ENCODE measurements at regions not wholly inside any gene's neighbourhood (a gene's known extent, or its start where the extent isn't known, plus 50 kb on each side); places are given as distances from the start of the nearest gene placed in this dataset.

DNA sequence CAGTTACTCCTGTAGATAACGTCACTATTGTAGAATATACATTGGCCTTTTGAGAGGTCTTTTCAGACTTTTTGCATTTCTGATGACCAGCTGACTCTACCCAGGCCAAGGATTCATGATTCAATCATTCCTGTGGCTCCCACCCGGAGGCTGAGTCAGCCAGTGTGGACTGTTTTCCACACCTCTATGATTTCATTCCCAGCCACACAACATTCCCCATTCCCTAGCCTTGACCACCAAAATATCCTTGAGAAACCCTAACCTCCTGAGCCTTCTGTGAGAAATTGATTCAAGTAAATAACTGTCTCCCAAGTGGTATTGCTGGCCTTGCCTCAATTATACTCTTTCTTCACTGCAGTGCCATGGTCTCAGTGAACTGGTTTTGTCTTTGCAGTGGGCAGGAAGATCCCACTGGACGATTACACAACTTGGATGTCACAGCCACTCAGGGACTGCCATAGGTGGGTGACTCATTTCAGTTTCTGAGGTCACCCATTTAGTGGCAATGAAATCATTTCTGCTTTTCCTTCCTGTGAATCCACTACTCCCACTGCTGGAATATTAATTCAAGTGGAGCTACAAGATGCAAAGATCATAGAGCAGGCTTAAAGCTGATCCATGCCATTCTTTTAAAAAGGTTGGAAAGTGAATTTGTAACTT, 518.6 kb upstream of the ZP4 start:
- H3K36me3 ChIP-seq (ENCODE audit: insufficient read depth, low read length), result no peaks in the 10 kb centered on the region
- H4K20me1 ChIP-seq (ENCODE audit: insufficient read depth), result no peaks in the 10 kb centered on the region
- H3K9me2 ChIP-seq (ENCODE audit: insufficient read depth, low read length), result no peaks in the 10 kb centered on the region
- no peaks in the 10 kb centered on the region for H3F3A ChIP-seq (ENCODE audit: insufficient read depth, low read length, poor library complexity, severe bottlenecking)
- no peak overlapping the region for H3K4me3 ChIP-seq (ENCODE audit: low read length)
- no peaks in the 10 kb centered on the region for H3K79me2 ChIP-seq (replicated peaks; ENCODE audit: insufficient read depth, low read length)
- TF ChIP-seq POLR2AphosphoS5 (IDR thresholded peaks at IDR 0.05) (no peak), SMC3 (conservative IDR thresholded peaks at IDR 0.05; ENCODE audit: poor library complexity) (no peak), TAF1 (IDR thresholded peaks at IDR 0.05; ENCODE audit: low read depth) (no peak), EP300 (conservative IDR thresholded peaks at IDR 0.05; ENCODE audit: poor library complexity, severe bottlenecking) (no peak), EZH2 (IDR thresholded peaks at IDR 0.05; ENCODE audit: borderline replicate concordance, insufficient read depth, low read length, poor library complexity, severe bottlenecking) (no peak), MXI1 (conservative IDR thresholded peaks at IDR 0.05; ENCODE audit: poor library complexity, severe bottlenecking) (no peak)
- no peak overlapping the region for H2AFZ ChIP-seq (ENCODE audit: low read depth, low read length)
- no peaks in the 10 kb centered on the region for H3K9me3 ChIP-seq (ENCODE audit: low read length)
- no peak overlapping the region for H3K9ac ChIP-seq (ENCODE audit: low read length)
- H3K27ac ChIP-seq (ENCODE audit: low read length), result no peak overlapping the region
- no peak overlapping the region for H3K4me2 ChIP-seq (ENCODE audit: low read length)
- no peaks in the 10 kb centered on the region for H3K27me3 ChIP-seq (ENCODE audit: insufficient read depth, low read depth, low read length)

DNA sequence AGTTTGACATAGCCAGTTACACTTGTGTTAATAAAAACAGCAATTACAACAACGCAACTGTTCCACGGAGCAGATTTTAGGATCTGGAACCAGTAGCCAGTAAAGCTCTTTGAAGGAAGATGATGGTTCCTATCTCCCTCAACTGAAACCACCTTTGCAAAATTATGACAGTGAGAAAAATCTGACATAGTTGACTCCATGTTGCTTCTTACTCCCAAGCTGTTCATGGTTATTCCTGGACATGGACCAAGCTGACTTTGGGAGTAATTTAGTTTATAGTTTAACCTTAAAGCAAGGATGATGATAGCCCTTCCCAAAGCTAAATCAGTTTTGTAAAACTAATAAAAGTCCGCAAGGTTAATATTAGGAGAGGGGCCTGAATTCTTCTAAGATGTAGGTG, 518.0 kb upstream of the ZP4 start:
- no peaks in the 10 kb centered on the region for H3K9me2 ChIP-seq (ENCODE audit: insufficient read depth, low read length)
- H3K9ac ChIP-seq (ENCODE audit: low read length), result no peak overlapping the region
- no peaks in the 10 kb centered on the region for H3K27me3 ChIP-seq (ENCODE audit: insufficient read depth, low read depth, low read length)
- no peak overlapping the region for H3K27ac ChIP-seq (ENCODE audit: low read length)
- no peaks in the 10 kb centered on the region for H3K9me3 ChIP-seq (ENCODE audit: low read length)
- no peaks in the 10 kb centered on the region for H3K36me3 ChIP-seq (ENCODE audit: insufficient read depth, low read length)
- no peaks in the 10 kb centered on the region for H3F3A ChIP-seq (ENCODE audit: insufficient read depth, low read length, poor library complexity, severe bottlenecking)
- TF ChIP-seq RAD21 (conservative IDR thresholded peaks at IDR 0.05), result no peak
- TF ChIP-seq EP300 (conservative IDR thresholded peaks at IDR 0.05; ENCODE audit: poor library complexity, severe bottlenecking), result no peak
- TF ChIP-seq SMC3 (conservative IDR thresholded peaks at IDR 0.05; ENCODE audit: poor library complexity), result no peak
- no peak for TF ChIP-seq EZH2 (IDR thresholded peaks at IDR 0.05; ENCODE audit: borderline replicate concordance, insufficient read depth, low read length, poor library complexity, severe bottlenecking)
- TF ChIP-seq CTCF (IDR thresholded peaks at IDR 0.05; ENCODE audit: poor library complexity, severe bottlenecking), result no peak
- TF ChIP-seq TAF1 (IDR thresholded peaks at IDR 0.05; ENCODE audit: low read depth), result no peak
- TF ChIP-seq, protein P1, sequence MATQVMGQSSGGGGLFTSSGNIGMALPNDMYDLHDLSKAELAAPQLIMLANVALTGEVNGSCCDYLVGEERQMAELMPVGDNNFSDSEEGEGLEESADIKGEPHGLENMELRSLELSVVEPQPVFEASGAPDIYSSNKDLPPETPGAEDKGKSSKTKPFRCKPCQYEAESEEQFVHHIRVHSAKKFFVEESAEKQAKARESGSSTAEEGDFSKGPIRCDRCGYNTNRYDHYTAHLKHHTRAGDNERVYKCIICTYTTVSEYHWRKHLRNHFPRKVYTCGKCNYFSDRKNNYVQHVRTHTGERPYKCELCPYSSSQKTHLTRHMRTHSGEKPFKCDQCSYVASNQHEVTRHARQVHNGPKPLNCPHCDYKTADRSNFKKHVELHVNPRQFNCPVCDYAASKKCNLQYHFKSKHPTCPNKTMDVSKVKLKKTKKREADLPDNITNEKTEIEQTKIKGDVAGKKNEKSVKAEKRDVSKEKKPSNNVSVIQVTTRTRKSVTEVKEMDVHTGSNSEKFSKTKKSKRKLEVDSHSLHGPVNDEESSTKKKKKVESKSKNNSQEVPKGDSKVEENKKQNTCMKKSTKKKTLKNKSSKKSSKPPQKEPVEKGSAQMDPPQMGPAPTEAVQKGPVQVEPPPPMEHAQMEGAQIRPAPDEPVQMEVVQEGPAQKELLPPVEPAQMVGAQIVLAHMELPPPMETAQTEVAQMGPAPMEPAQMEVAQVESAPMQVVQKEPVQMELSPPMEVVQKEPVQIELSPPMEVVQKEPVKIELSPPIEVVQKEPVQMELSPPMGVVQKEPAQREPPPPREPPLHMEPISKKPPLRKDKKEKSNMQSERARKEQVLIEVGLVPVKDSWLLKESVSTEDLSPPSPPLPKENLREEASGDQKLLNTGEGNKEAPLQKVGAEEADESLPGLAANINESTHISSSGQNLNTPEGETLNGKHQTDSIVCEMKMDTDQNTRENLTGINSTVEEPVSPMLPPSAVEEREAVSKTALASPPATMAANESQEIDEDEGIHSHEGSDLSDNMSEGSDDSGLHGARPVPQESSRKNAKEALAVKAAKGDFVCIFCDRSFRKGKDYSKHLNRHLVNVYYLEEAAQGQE (IDR thresholded peaks at IDR 0.05; ENCODE audit: borderline replicate concordance), result no peak
- TF ChIP-seq MXI1 (conservative IDR thresholded peaks at IDR 0.05; ENCODE audit: poor library complexity, severe bottlenecking), result no peak
- no peak for TF ChIP-seq POLR2AphosphoS5 (IDR thresholded peaks at IDR 0.05)
- H4K20me1 ChIP-seq (ENCODE audit: insufficient read depth), result no peaks in the 10 kb centered on the region
- no peak overlapping the region for H3K4me2 ChIP-seq (ENCODE audit: low read length)
- H3K79me2 ChIP-seq (replicated peaks; ENCODE audit: insufficient read depth, low read length), result no peaks in the 10 kb centered on the region
- no peak overlapping the region for H2AFZ ChIP-seq (ENCODE audit: low read depth, low read length)
- H3K4me3 ChIP-seq (ENCODE audit: low read length), result no peak overlapping the region

Data from neural cell (in vitro differentiated cells).